ENCODE measurements at regions not wholly inside any gene's neighbourhood (a gene's known extent, or its start where the extent isn't known, plus 50 kb on each side); places are given as distances from the start of the nearest gene placed in this dataset.

DNA sequence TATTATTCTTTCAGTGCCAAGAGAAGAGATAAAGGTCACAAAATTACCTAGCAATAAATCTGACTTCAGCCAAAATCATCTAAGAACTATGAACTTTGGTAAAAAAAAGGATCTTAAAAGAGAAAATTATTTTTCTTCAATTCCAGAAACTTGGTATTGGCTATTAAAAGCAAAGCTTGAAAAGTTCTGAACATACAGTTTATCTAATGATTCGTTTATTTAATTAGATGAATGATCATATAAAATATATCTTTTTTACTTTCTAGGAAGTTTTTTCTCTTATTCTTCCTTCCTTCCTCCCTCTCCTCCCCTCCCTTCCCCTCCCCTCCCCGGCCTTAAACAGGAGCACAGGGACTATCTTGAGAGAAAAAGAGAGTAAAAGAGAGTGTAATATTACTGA, 536.1 kb downstream of the SOX11 start:
- Histone ChIP-seq H3K9me3 (ENCODE audit: low read length) (0 out of 2 replicates have a peak, but pooled peaks cover 4% of the 10 kb centered on the region), H3K27ac (ENCODE audit: low read length) (no peak overlapping the region), H3K36me3 (ENCODE audit: low read depth, low read length) (no peaks in the 10 kb centered on the region), H3K79me2 (ENCODE audit: low read length) (no peaks in the 10 kb centered on the region), H3K4me3 (ENCODE audit: low read length) (no peak overlapping the region), H3K4me2 (ENCODE audit: low read length) (no peak overlapping the region), H2AFZ (ENCODE audit: low read length) (no peak overlapping the region), H3K4me1 (ENCODE audit: insufficient read depth, low read length) (no peaks in the 10 kb centered on the region), H3K9ac (ENCODE audit: low read length) (no peak overlapping the region), H4K20me1 (ENCODE audit: low read length) (no peaks in the 10 kb centered on the region), H3K9me2 (replicated peaks; ENCODE audit: low read length) (no peaks in the 10 kb centered on the region), H3F3A (ENCODE audit: low read length, unreplicated experiment) (no peaks in the 10 kb centered on the region), H3K27me3 (ENCODE audit: low read length) (no peaks in the 10 kb centered on the region)
- ATAC-seq (no peak), DNase-seq (no peak)
- POLR2A ChIA-PET (ENCODE audit: unreplicated experiment): no interaction called here
- no TSS peak for BruUV-seq (replicated peaks)
- TF ChIP-seq EZH2phosphoT487 (IDR thresholded peaks at IDR 0.05; ENCODE audit: borderline replicate concordance, low read length) (no peak), EZH2 (IDR thresholded peaks at IDR 0.05; ENCODE audit: low read length, unreplicated experiment) (no peak)
- TF ChIP-seq, protein P1, sequence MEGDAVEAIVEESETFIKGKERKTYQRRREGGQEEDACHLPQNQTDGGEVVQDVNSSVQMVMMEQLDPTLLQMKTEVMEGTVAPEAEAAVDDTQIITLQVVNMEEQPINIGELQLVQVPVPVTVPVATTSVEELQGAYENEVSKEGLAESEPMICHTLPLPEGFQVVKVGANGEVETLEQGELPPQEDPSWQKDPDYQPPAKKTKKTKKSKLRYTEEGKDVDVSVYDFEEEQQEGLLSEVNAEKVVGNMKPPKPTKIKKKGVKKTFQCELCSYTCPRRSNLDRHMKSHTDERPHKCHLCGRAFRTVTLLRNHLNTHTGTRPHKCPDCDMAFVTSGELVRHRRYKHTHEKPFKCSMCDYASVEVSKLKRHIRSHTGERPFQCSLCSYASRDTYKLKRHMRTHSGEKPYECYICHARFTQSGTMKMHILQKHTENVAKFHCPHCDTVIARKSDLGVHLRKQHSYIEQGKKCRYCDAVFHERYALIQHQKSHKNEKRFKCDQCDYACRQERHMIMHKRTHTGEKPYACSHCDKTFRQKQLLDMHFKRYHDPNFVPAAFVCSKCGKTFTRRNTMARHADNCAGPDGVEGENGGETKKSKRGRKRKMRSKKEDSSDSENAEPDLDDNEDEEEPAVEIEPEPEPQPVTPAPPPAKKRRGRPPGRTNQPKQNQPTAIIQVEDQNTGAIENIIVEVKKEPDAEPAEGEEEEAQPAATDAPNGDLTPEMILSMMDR (conservative IDR thresholded peaks at IDR 0.05; ENCODE audit: low read depth, low read length): no peak
- intact Hi-C loops (cut with micrococcal nuclease): no loop called here
- CTCF ChIA-PET: no interaction called here

DNA sequence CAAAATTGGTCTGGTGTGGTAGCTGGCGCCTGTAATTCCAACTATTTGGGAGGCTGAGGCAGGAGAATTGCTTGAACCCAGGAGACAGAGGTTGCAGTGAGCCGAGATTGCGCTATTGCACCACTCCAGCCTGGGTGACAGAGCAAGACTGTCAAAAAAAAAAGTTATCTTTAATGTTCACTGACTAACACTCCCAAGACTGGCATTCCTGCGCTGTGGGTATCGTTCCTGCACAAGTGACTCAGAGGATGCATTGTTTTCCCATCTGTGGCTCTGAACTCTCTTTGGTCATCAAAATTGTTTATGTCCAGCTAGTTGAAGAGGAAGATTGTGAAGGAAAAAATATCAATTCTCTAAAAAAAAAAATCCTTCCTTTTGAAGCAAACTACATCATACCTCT, 539.0 kb downstream of the SOX11 start:
- intact Hi-C loops (cut with micrococcal nuclease): no loop called here
- no TSS peak for BruUV-seq (replicated peaks)
- H3K9me2 ChIP-seq (replicated peaks; ENCODE audit: low read length): no peaks in the 10 kb centered on the region
- ATAC-seq: no peak
- no peaks in the 10 kb centered on the region for H3K4me1 ChIP-seq (ENCODE audit: insufficient read depth, low read length)
- H4K20me1 ChIP-seq (ENCODE audit: low read length): no peaks in the 10 kb centered on the region
- H3K36me3 ChIP-seq (ENCODE audit: low read depth, low read length): no peaks in the 10 kb centered on the region
- no peak overlapping the region for H3K4me2 ChIP-seq (ENCODE audit: low read length)
- H3K27me3 ChIP-seq (ENCODE audit: low read length): no peaks in the 10 kb centered on the region
- H2AFZ ChIP-seq (ENCODE audit: low read length): no peak overlapping the region
- no peaks in the 10 kb centered on the region for H3K79me2 ChIP-seq (ENCODE audit: low read length)
- H3K27ac ChIP-seq (ENCODE audit: low read length): no peak overlapping the region
- 0 out of 2 replicates have a peak, but pooled peaks cover 4% of the 10 kb centered on the region for H3K9me3 ChIP-seq (ENCODE audit: low read length)
- ChIA-PET POLR2A (ENCODE audit: unreplicated experiment) (no interaction called here), CTCF (no interaction called here)
- TF ChIP-seq EZH2 (IDR thresholded peaks at IDR 0.05; ENCODE audit: low read length, unreplicated experiment): no peak
- no peak for TF ChIP-seq EZH2phosphoT487 (IDR thresholded peaks at IDR 0.05; ENCODE audit: borderline replicate concordance, low read length)
- TF ChIP-seq, protein P1 (conservative IDR thresholded peaks at IDR 0.05; ENCODE audit: low read depth, low read length): no peak
- no peak overlapping the region for H3K4me3 ChIP-seq (ENCODE audit: low read length)
- no peak overlapping the region for H3K9ac ChIP-seq (ENCODE audit: low read length)
- DNase-seq: no peak
- no peaks in the 10 kb centered on the region for H3F3A ChIP-seq (ENCODE audit: low read length, unreplicated experiment)

DNA sequence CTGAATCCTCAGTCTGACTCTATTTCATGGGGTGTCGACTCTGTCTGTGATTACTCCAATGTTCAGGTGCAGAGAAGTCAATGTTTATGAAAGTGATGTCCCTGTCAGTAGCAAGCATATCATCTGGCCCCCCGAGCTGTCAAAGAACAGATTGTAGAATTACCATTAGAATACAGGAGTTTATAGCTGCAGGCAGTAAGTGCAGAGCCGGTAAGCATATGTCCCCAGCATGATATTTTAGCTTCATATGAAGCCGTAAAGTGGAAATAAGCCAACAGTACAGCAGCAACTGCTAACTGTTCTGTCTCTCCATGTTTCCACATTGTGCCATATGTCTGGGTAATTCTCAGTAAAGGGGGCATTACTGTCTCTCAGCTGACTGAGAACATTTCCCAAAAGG, 541.8 kb downstream of the SOX11 start:
- H3K27me3 ChIP-seq (ENCODE audit: low read length): no peaks in the 10 kb centered on the region
- no peaks in the 10 kb centered on the region for H3K4me1 ChIP-seq (ENCODE audit: insufficient read depth, low read length)
- H3K79me2 ChIP-seq (ENCODE audit: low read length): no peaks in the 10 kb centered on the region
- DNase-seq: no peak
- H2AFZ ChIP-seq (ENCODE audit: low read length): no peak overlapping the region
- H3F3A ChIP-seq (ENCODE audit: low read length, unreplicated experiment): no peaks in the 10 kb centered on the region
- no peaks in the 10 kb centered on the region for H4K20me1 ChIP-seq (ENCODE audit: low read length)
- POLR2A ChIA-PET (ENCODE audit: unreplicated experiment): no interaction called here
- H3K4me3 ChIP-seq (ENCODE audit: low read length): no peak overlapping the region
- no peak for TF ChIP-seq EZH2phosphoT487 (IDR thresholded peaks at IDR 0.05; ENCODE audit: borderline replicate concordance, low read length)
- TF ChIP-seq EZH2 (IDR thresholded peaks at IDR 0.05; ENCODE audit: low read length, unreplicated experiment): no peak
- TF ChIP-seq, protein P1 (conservative IDR thresholded peaks at IDR 0.05; ENCODE audit: low read depth, low read length): no peak
- H3K9me2 ChIP-seq (replicated peaks; ENCODE audit: low read length): no peaks in the 10 kb centered on the region
- no peaks in the 10 kb centered on the region for H3K36me3 ChIP-seq (ENCODE audit: low read depth, low read length)
- no peak overlapping the region for H3K4me2 ChIP-seq (ENCODE audit: low read length)
- H3K27ac ChIP-seq (ENCODE audit: low read length): no peak overlapping the region
- no TSS peak for BruUV-seq (replicated peaks)
- CTCF ChIA-PET: no interaction called here
- H3K9me3 ChIP-seq (ENCODE audit: low read length): 0 out of 2 replicates have a peak, but pooled peaks cover 4% of the 10 kb centered on the region
- no peak for ATAC-seq
- intact Hi-C loops (cut with micrococcal nuclease): no loop called here
- H3K9ac ChIP-seq (ENCODE audit: low read length): no peak overlapping the region
